ENCODE measurements at regions not wholly inside any gene's neighbourhood (a gene's known extent, or its start where the extent isn't known, plus 50 kb on each side); places are given as distances from the start of the nearest gene placed in this dataset.

GRCh38 chr2:126788113-126788512 lies 110.6 kb upstream of the TEX51 start:
- no peak for TF ChIP-seq CTCF (IDR thresholded peaks at IDR 0.05; ENCODE audit: low read depth, low read length)
- H3K27ac ChIP-seq: no peak overlapping the region
- no peaks in the 10 kb centered on the region for H3K27me3 ChIP-seq

GRCh38 chr2:126788652-126789051 lies 110.0 kb upstream of the TEX51 start:
- Histone ChIP-seq H3K4me3 (no peak overlapping the region), H3K36me3 (no peaks in the 10 kb centered on the region), H3K27ac (no peak overlapping the region), H3K27me3 (no peaks in the 10 kb centered on the region), H3K9me3 (ENCODE audit: low read depth) (no peaks in the 10 kb centered on the region), H3K4me1 (ENCODE audit: low read depth) (no peaks in the 10 kb centered on the region)
- TF ChIP-seq CTCF (IDR thresholded peaks at IDR 0.05; ENCODE audit: low read depth, low read length): no peak
- no peak for DNase-seq (ENCODE audit: low read depth in 1 of 2, low spot score in 1 of 2)

More at GRCh38 chr2:126788113-126788512, 110.6 kb upstream of the TEX51 start:
- Histone ChIP-seq H3K9me3 (ENCODE audit: low read depth) (no peaks in the 10 kb centered on the region), H3K4me3 (no peak overlapping the region), H3K4me1 (ENCODE audit: low read depth) (no peaks in the 10 kb centered on the region), H3K36me3 (no peaks in the 10 kb centered on the region)
- DNase-seq (ENCODE audit: low read depth in 1 of 2, low spot score in 1 of 2): no peak

- H3K27ac ChIP-seq: no peak overlapping the region
- no peak for TF ChIP-seq CTCF (IDR thresholded peaks at IDR 0.05; ENCODE audit: low read depth, low read length)
- DNase-seq (ENCODE audit: low read depth in 1 of 2, low spot score in 1 of 2): no peak
Measured at GRCh38 chr2:126790987-126791780, 107.5 kb upstream of the TEX51 start.

GRCh38 chr2:126792186-126792585 lies 106.5 kb upstream of the TEX51 start:
- H3K27ac ChIP-seq: no peak overlapping the region
- TF ChIP-seq CTCF (IDR thresholded peaks at IDR 0.05; ENCODE audit: low read depth, low read length): no peak
- H3K9me3 ChIP-seq (ENCODE audit: low read depth): no peaks in the 10 kb centered on the region
- H3K36me3 ChIP-seq: no peaks in the 10 kb centered on the region
- no peak overlapping the region for H3K4me3 ChIP-seq
- no peaks in the 10 kb centered on the region for H3K4me1 ChIP-seq (ENCODE audit: low read depth)
- H3K27me3 ChIP-seq: no peaks in the 10 kb centered on the region
- no peak for DNase-seq (ENCODE audit: low read depth in 1 of 2, low spot score in 1 of 2)

More at GRCh38 chr2:126790987-126791780, 107.5 kb upstream of the TEX51 start:
- no peaks in the 10 kb centered on the region for H3K4me1 ChIP-seq (ENCODE audit: low read depth)
- no peaks in the 10 kb centered on the region for H3K27me3 ChIP-seq
- no peaks in the 10 kb centered on the region for H3K36me3 ChIP-seq
- no peak overlapping the region for H3K4me3 ChIP-seq
- H3K9me3 ChIP-seq (ENCODE audit: low read depth): no peaks in the 10 kb centered on the region

GRCh38 chr2:126792993-126793392 lies 105.7 kb upstream of the TEX51 start:
- TF ChIP-seq CTCF (IDR thresholded peaks at IDR 0.05; ENCODE audit: low read depth, low read length): no peak

More at GRCh38 chr2:126792993-126793392, 105.7 kb upstream of the TEX51 start:
- no peaks in the 10 kb centered on the region for H3K36me3 ChIP-seq
- H3K9me3 ChIP-seq (ENCODE audit: low read depth): no peaks in the 10 kb centered on the region
- H3K4me3 ChIP-seq: no peak overlapping the region
- H3K4me1 ChIP-seq (ENCODE audit: low read depth): no peaks in the 10 kb centered on the region
- no peak overlapping the region for H3K27ac ChIP-seq
- H3K27me3 ChIP-seq: no peaks in the 10 kb centered on the region
- DNase-seq (ENCODE audit: low read depth in 1 of 2, low spot score in 1 of 2): no peak

All from cardiac muscle cell (in vitro differentiated cells and primary cell).